B cell (primary cell): ENCODE measurements at regions not wholly inside any gene's neighbourhood (a gene's known extent, or its start where the extent isn't known, plus 50 kb on each side); places are given as distances from the start of the nearest gene placed in this dataset.

Source experiments
- ATAC-seq: fragments of 200-7000 bp; cut with Tn5 transposase; one replicate; pipeline ENCODE4 v1.10.0; 2021; ENCODE audit warnings: low read depth, mild to moderate bottlenecking, moderate number of reproducible peaks, moderate library complexity
- CTCF ChIA-PET: fragments of 350-600 bp; sonication (Branson Sonifier 250); formaldehyde crosslinking; loops from one replicate; lab custom pipeline; 2021; ENCODE audit warnings: antibody characterized with exemption, inconsistent platforms; lab: Charles Lee
- POLR2A ChIA-PET: fragments of 350-600 bp; sonication (Branson Sonifier 250); formaldehyde crosslinking; loops from one replicate; lab custom pipeline; 2021; ENCODE audit warnings: antibody characterized with exemption; lab: Charles Lee
- DNase-seq: peaks from one replicate; pipeline ENCODE4 v3.0.0; 2013
- H2AFZ ChIP-seq: 2 replicates; pipeline ENCODE4 v1.6.1; 2012; ENCODE audit warnings: mild to moderate bottlenecking, low read depth, low read length; ENCODE audit not compliant: insufficient read depth, poor library complexity, severe bottlenecking
- H3K27ac ChIP-seq, 2 donors: 1 replicate in 1 of 2; 2 replicates in 1 of 2; pipeline ENCODE4 v1.5.1; 2012 to 2013; ENCODE audit warnings: low read length in 2 of 2, mild to moderate bottlenecking in 2 of 2, moderate library complexity in 1 of 2
- H3K27me3 ChIP-seq, 4 experiments: fragments of 200-600 bp in 1 of 4; sonication (generic) in 1 of 4; replicated peaks in 1 of 4; 1 replicate in 2 of 4; 2 replicates in 2 of 4; pipeline versions ENCODE4 v1.6.1 to v1.7.0; 2013 to 2016; ENCODE audit warnings: low read length in 3 of 4, mild to moderate bottlenecking in 2 of 4, mixed read lengths in 1 of 4, moderate library complexity in 1 of 4; ENCODE audit not compliant: insufficient read depth in 4 of 4, control insufficient read depth in 3 of 4; ENCODE audit errors: control extremely low read depth in 1 of 4
- H3K36me3 ChIP-seq, 2 experiments: replicated peaks in 1 of 2; 1 replicate in 1 of 2; 2 replicates in 1 of 2; pipeline versions ENCODE4 v1.6.1 to v1.7.1; 2013; ENCODE audit warnings: low read length in 1 of 2; ENCODE audit not compliant: insufficient read depth in 2 of 2, control insufficient read depth in 1 of 2; ENCODE audit errors: control extremely low read depth in 1 of 2, extremely low read depth in 1 of 2
- H3K4me1 ChIP-seq, 2 donors: fragments of 200-600 bp in 1 of 2; sonication (generic) in 1 of 2; 1 replicate in 1 of 2; 2 replicates in 1 of 2; pipeline versions ENCODE4 v1.5.1 to v1.6.1; 2013 to 2017; ENCODE audit warnings: low read length in 2 of 2; ENCODE audit not compliant: control insufficient read depth in 2 of 2, insufficient read depth in 2 of 2
- H3K4me2 ChIP-seq: replicated peaks from 2 replicates; pipeline ENCODE3; 2012; ENCODE audit warnings: mild to moderate bottlenecking, low read depth, low read length; ENCODE audit not compliant: poor library complexity, severe bottlenecking
- H3K4me3 ChIP-seq, 5 experiments: fragments of 200-600 bp in 1 of 5; sonication (generic) in 1 of 5; 1 replicate in 3 of 5; 2 replicates in 2 of 5; pipeline versions ENCODE4 v1.5.1 to v1.7.0; 2011 to 2016; ENCODE audit warnings: low read length in 4 of 5, mild to moderate bottlenecking in 4 of 5, low read depth in 2 of 5, control low read depth in 1 of 5, moderate library complexity in 1 of 5; ENCODE audit not compliant: insufficient read depth in 1 of 5; ENCODE audit errors: control extremely low read depth in 1 of 5, extremely low read depth in 1 of 5
- H3K79me2 ChIP-seq: fragments of 200-600 bp; sonication (generic); one replicate; pipeline ENCODE4 v1.6.0; 2016; ENCODE audit warnings: low read length; ENCODE audit not compliant: control insufficient read depth, insufficient read depth
- H3K9ac ChIP-seq: fragments of 200-600 bp; sonication (generic); 2 replicates; pipeline ENCODE4 v1.6.1; 2017; ENCODE audit warnings: mild to moderate bottlenecking, low read length, moderate library complexity
- H3K9me3 ChIP-seq, 3 donors: one replicate each; pipeline versions ENCODE4 v1.6.1 to v1.7.1; 2013; ENCODE audit warnings: low read length in 2 of 3; ENCODE audit not compliant: control insufficient read depth in 2 of 3, insufficient read depth in 1 of 3; ENCODE audit errors: control extremely low read depth in 1 of 3
- H4K20me1 ChIP-seq: 2 replicates; pipeline ENCODE4 v1.6.0; 2012; ENCODE audit warnings: mild to moderate bottlenecking, low read length; ENCODE audit not compliant: insufficient read depth, control insufficient read depth, poor library complexity, severe bottlenecking
- H3K27ac Mint-ChIP-seq: one replicate; pipeline ENCODE4 v1.8.0; 2021; ENCODE audit warnings: mixed read lengths
- H3K27me3 Mint-ChIP-seq: one replicate; pipeline ENCODE4 v1.8.0; 2021; ENCODE audit warnings: mixed read lengths
- H3K4me1 Mint-ChIP-seq: one replicate; pipeline ENCODE4 v1.8.0; 2021; ENCODE audit warnings: mixed read lengths
- H3K4me3 Mint-ChIP-seq: one replicate; pipeline ENCODE4 v1.8.0; 2021; ENCODE audit warnings: mixed read lengths
- H3K9me3 Mint-ChIP-seq: one replicate; pipeline ENCODE4 v1.8.0; 2022; ENCODE audit warnings: mixed read lengths; ENCODE audit not compliant: insufficient read depth
- CTCF ChIP-seq: fragments of 200-600 bp; IDR thresholded peaks from one replicate; pipeline ENCODE4 v1.8.0; 2022; ENCODE audit warnings: antibody characterized with exemption, mild to moderate bottlenecking
- EZH2 ChIP-seq: IDR thresholded peaks from 2 replicates; pipeline ENCODE4 v1.6.1; 2012; ENCODE audit warnings: borderline replicate concordance, low read depth, mild to moderate bottlenecking, moderate library complexity, low read length; ENCODE audit not compliant: insufficient read depth, poor library complexity, severe bottlenecking
- WGBS: methylation state at CpG from one replicate; pipeline ENCODE4 v1.1.5; 2013; ENCODE audit warnings: missing lambda C conversion rate; ENCODE audit not compliant: insufficient coverage; 5-methylcytosine and 5-hydroxymethylcytosine counted together
- intact Hi-C: fragments of 100-400 bp; cut with micrococcal nuclease; formaldehyde crosslinking; loops from one replicate; pipeline ENCODE4 v1.10.0; 2022

DNA sequence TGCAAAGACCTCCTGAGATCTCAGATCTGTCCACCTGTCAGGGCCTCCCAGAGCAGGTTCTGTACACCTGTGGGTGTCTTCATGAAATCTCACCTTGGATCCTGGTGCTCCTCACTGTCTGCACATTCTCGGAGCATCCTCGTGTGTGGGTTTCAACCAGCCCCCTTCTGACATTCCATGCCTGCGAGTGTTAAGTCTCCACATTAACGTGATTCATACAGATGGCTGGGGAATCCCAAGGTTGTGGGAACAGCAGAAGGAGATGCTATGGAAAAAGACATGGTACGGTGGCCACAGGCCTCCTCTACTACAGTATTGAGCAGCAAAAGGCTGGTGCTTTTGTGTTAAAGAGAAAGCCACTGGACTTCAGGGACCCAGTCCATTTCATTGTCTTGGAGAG is 556.5 kb downstream of the DHX35 start:
- TF ChIP-seq CTCF (no peak), EZH2 (no peak)
- Histone ChIP-seq H3K9ac (no peak overlapping the region), H3K27ac (no peak overlapping the region), H3K4me3 (no peak overlapping the region), H3K79me2 (no peaks in the 10 kb centered on the region), H3K9me3 (no peaks in the 10 kb centered on the region), H3K27me3 (no peaks in the 10 kb centered on the region), H4K20me1 (no peaks in the 10 kb centered on the region), H2AFZ (no peak overlapping the region), H3K36me3 (no peaks in the 10 kb centered on the region), H3K4me2 (no peak overlapping the region), H3K4me1 (peaks cover 7 to 13% of the 10 kb centered on the region in 2 donors)
- DNase-seq (no peak), ATAC-seq (no peak)
- no peak overlapping the region for H3K27ac Mint-ChIP-seq
- POLR2A ChIA-PET, result no interaction called here
- intact Hi-C loops, result no loop called here
- H3K4me3 Mint-ChIP-seq, result no peak overlapping the region
- H3K9me3 Mint-ChIP-seq, result no peaks in the 10 kb centered on the region
- CTCF ChIA-PET, result no interaction called here
- 100% methylated on average over 2 of the region's 5 CpGs for WGBS
- H3K4me1 Mint-ChIP-seq, result peaks cover 15% of the 10 kb centered on the region
- H3K27me3 Mint-ChIP-seq, result no peaks in the 10 kb centered on the region

- H2AFZ ChIP-seq, result no peak overlapping the region
- WGBS, result 51% methylated on average over 2 of the region's 2 CpGs
- H3K27me3 ChIP-seq, result no peaks in the 10 kb centered on the region
- intact Hi-C loops, result no loop called here
- H3K27ac ChIP-seq, result no peak overlapping the region
- no peak overlapping the region for H3K4me3 Mint-ChIP-seq
- DNase-seq (peak; percentile 32), ATAC-seq (no peak)
- H3K9ac ChIP-seq, result no peak overlapping the region
- peaks cover 15% of the 10 kb centered on the region for H3K4me1 Mint-ChIP-seq
- H3K27ac Mint-ChIP-seq, result peak overlapping the region; percentile 5
- H3K36me3 ChIP-seq, result no peaks in the 10 kb centered on the region
- H3K9me3 ChIP-seq, result no peaks in the 10 kb centered on the region
- ChIA-PET POLR2A (no interaction called here), CTCF (no interaction called here)
- H4K20me1 ChIP-seq, result no peaks in the 10 kb centered on the region
- no peaks in the 10 kb centered on the region for H3K9me3 Mint-ChIP-seq
- no peak overlapping the region for H3K4me3 ChIP-seq
- no peak overlapping the region for H3K4me2 ChIP-seq
- no peaks in the 10 kb centered on the region for H3K79me2 ChIP-seq
- TF ChIP-seq CTCF (no peak), EZH2 (no peak)
- no peaks in the 10 kb centered on the region for H3K27me3 Mint-ChIP-seq
- peaks cover 7 to 13% of the 10 kb centered on the region in 2 donors for H3K4me1 ChIP-seq
Measured at GRCh38 chr20:39516964-39517363, 554.8 kb downstream of the DHX35 start.
